Vagina (tissue), 2 donors: ENCODE measurements at regions not wholly inside any gene's neighbourhood (a gene's known extent, or its start where the extent isn't known, plus 50 kb on each side); places are given as distances from the start of the nearest gene placed in this dataset.

Experiments
- CTCF ChIP-seq, 3 experiments: fragments of 450-650 bp in 2 of 3; fragments of 200-600 bp in 1 of 3; sonication (generic) in 1 of 3; IDR thresholded peaks; one replicate each; pipeline ENCODE4 v1.5.1; 2017 to 2019; ENCODE audit warnings: antibody characterized with exemption in 3 of 3, mild to moderate bottlenecking in 2 of 3, moderate library complexity in 2 of 3
- POLR2A ChIP-seq, 2 donors: fragments of 450-650 bp; IDR thresholded peaks; one replicate each; pipeline ENCODE4 v1.6.1; 2017; ENCODE audit warnings: antibody characterized with exemption in 2 of 2, mild to moderate bottlenecking in 2 of 2, moderate library complexity in 2 of 2
- POLR2AphosphoS5 ChIP-seq, 2 donors: sonication (generic); formaldehyde crosslinking; IDR thresholded peaks; one replicate each; pipeline ENCODE4 v1.9.0; 2017; ENCODE audit warnings: antibody characterized with exemption in 2 of 2, mild to moderate bottlenecking in 2 of 2, low read depth in 1 of 2; ENCODE audit not compliant: insufficient read depth in 1 of 2

- TF ChIP-seq POLR2AphosphoS5 (IDR thresholded peaks at IDR 0.05; ENCODE audit: insufficient read depth in 1 of 2, low read depth in 1 of 2): no peak
- no peak for TF ChIP-seq CTCF (IDR thresholded peaks at IDR 0.05)
- no peak for TF ChIP-seq POLR2A (IDR thresholded peaks at IDR 0.05)
These were observed 74.8 kb downstream of the SLIT2 start for GRCh38 chr4:20326460-20326859.
